HG03432 (cell line): ENCODE measurements at regions not wholly inside any gene's neighbourhood (a gene's known extent, or its start where the extent isn't known, plus 50 kb on each side); places are given as distances from the start of the nearest gene placed in this dataset.

Source experiments
- ATAC-seq: cut with Tn5 transposase; IDR thresholded peaks from one replicate; pipeline ENCODE4 v1.9.1; 2021; ENCODE audit warnings: mild to moderate bottlenecking, moderate library complexity; ENCODE audit not compliant: unreplicated experiment

DNA sequence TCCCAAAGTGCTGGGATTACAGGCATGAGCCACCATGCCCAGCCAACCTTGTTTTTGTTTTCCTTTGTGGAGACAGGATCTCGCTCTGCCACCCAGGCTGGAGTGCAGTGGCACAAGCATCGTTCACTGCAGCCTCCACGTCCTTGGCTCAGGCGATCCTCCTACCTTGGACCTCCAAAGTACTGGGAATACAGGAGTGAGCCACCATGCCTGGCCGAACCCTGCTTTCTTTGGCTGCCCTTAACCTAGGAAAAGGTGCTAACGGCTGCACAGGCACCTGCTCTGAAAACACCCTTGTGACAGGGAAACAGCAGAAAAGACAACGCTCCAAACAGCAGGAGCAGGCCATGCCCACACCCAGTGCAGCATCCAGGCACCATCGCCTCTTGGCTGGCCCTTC is 71.9 kb downstream of the OAT start:
- ATAC-seq, result no peak

DNA sequence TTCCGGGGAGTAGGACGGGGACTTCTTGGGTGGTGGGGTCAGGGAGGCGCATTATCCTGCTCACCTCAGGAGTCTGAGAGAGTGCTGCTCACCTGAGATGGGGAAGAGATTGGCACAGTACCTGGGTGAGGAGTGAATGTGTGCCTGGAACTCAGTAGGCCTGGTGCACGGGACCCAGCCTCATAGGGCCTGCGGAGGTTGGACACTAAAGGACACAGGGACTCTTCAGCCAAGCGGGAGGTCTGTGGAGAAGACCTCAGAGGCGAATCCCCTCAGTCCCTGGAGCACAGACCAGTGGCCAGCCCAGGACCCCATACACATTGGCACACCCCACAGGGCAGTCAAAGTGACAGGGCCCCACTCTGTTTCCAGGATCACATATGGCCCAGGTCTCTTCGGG is 73.2 kb downstream of the OAT start:
- ATAC-seq, result no peak

GRCh38 chr10:124344931-124345330 is 73.8 kb downstream of the OAT start:
- no peak for ATAC-seq

DNA sequence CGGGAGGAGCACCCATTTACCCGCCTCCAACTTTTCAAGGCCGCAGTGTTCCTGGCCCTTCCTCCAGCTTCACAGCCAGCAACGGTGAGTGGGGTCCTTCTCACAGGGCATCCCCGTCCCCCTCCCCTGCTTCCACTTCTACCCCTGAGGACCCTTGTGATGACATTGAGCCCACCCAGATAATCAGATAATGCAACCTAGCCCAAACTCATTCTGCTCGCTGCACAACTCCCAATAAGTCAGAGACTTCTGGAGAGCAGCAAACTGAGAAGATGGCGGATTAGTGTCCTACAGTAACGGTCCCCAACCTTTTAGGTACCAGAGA is 74.5 kb downstream of the OAT start:
- no peak for ATAC-seq

DNA sequence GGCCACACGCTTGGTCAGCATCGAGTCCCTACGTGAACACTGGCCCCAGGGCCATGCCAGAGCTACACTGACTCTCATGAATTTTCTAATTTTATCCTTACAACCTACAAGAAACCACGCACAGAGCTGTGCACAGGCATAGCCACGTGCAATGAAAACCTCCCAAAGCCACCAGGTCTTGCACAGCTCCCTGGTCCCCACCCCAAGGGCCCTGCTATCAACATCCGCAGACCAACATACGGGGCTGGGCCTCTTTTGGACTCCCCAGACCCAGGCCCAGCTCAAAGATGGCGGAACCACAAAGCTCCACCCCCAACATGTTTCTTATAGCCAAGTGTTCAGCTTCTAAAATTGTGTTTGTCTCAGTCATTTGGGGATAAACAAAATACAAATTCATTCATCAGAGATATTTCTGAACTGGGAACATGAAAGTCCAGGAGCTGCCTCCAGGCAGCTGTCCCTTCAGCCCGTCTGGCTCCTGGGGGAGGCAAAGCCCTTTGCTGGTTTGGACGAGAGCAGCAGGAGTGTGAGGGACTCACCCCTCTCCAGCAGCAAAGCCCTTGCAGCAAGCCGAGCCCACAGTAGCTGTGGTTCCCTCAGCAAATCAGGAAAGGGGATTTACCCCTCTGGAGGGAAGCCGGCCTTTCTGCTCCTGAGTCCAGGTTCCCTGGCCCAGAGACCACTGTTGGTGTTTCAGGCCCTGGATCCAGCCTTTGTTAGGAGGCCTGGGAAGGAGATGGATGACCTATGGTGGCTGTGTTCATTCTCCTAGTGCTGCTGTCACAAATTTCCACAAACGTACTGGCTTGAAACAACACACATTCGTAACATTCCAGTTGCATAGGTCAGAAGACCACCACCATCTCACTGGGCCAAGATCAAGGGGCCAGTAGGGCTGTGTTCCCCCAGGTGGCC is 75.1 kb downstream of the OAT start:
- ATAC-seq, result no peak

GRCh38 chr10:124342821-124343170 is 75.9 kb downstream of the OAT start:
- no peak for ATAC-seq

DNA sequence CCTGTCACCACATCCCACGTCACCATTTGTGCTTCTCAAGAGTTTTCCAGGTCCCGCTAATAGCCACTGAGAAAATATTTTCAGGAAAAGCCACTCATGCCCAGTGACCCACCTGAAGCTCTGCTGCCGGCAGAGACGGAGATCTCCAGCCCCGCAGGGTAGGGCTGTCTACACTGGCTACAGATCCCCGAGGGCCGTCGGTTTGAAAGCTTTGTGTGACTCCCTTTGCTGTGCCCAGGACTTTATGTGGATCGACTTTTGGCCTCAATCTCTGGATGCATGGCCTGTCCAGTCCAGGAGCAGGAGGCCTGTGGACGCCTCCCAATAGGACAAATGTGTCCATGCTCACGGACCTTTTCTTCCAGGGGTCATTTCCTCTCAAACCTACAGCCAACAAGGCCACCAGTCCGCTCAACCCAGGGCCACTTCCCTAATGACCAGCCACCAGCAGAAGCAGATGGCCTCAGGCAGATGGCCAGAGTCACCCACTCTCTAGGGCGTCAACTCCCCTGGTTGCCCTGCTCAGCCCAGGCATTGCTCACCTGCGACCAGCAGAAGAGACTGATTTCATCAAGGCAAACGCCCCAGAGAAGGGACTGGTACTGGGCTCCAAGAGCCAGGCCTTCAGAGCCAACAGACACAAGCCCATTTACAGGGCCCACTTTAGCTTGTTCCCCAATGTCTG is 76.4 kb downstream of the OAT start:
- no peak for ATAC-seq

- ATAC-seq, result no peak
Observed at GRCh38 chr10:124341768-124342135, 77.0 kb downstream of the OAT start.

DNA sequence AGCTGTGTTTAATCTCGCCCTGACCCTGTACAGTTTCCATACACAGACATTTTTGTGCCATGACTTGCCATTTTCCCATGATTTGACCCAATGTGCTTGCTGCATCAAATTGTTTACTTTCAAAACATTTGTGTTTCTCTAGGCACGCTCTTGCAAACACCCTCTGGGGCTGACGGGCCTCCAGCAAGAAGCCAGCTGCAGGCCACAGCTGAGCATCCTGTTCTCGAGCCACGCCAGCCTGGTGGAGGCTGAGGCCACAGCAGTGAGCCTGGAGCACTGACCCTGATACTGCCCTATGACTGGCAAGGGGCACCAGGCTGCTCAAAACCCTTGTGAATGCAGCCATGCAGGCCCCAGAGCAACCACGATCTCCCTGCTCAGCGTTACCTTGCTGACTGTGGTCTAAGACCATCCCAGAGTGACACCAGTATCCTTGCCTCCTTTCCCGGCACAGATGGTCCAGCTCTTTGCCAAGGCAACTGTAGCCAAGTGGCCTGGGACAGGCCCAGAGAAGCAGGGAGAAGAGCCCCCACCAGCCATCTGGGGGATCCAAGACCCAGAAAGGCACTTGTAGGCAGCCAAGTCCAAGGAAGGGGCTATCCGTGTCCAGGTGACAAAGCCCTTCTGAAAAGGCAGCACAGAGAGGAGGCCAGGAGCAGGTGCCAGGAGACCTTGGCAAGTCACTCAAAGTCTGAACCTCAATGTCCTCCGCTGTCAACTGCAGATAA is 78.5 kb downstream of the OAT start:
- ATAC-seq, result no peak

GRCh38 chr10:124339119-124340032 is 79.3 kb downstream of the OAT start:
- no peak for ATAC-seq

DNA sequence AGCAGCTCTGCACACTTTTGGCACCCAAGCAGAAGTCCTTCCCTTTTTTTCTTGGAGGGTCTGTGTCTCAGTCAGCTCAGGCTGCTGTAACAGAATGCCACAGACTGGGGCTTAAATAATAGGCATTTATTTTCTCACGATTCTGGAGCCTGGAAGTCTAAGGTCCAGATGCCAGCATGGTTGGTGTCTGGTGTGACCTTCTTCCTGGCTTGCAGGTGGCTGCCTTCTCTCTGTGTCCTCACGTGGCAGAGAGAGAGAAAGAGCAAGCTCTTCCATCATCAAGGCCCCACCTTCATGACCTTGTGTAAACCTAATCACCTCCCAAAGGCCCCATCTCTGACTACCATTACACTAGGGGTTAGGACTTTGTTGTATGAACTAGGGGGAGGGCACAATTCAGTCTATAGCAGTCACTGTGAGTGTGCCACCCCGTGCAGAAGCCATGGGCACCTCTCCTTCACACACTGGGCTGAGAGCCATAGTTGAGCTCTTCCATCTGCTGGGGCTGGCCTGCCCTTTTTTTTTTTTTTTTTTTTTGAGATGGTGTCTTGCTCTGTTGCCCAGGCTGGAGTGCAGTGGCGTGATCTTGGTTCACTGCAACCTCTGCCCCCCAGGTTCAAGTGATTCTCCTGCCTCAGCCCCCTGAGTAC is 80.3 kb downstream of the OAT start:
- ATAC-seq, result no peak

GRCh38 chr10:124336186-124336585 is 82.5 kb downstream of the OAT start:
- no peak for ATAC-seq

- no peak for ATAC-seq
Observed at GRCh38 chr10:124333931-124334330, 84.8 kb downstream of the OAT start.

DNA sequence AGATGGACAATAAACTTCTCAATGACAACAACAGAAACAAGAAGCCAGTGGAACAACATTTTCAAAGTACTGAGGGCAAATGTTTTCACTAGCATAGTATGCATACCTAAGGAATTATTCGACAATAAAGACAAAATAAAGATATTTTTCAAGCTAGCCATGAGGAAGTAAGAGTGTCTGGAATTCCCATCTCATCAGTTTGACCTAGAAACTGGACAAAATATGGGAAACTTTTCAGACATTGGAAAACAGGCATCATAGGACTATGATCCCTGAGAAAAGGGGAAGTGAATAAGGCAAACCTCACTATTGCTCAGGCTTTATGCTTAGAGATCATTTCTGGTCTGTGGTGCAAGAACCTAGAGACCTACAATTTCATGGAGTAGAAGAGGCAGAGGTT is 86.3 kb downstream of the OAT start:
- no peak for ATAC-seq

GRCh38 chr10:124329941-124330340 is 88.8 kb downstream of the OAT start:
- ATAC-seq, result no peak

DNA sequence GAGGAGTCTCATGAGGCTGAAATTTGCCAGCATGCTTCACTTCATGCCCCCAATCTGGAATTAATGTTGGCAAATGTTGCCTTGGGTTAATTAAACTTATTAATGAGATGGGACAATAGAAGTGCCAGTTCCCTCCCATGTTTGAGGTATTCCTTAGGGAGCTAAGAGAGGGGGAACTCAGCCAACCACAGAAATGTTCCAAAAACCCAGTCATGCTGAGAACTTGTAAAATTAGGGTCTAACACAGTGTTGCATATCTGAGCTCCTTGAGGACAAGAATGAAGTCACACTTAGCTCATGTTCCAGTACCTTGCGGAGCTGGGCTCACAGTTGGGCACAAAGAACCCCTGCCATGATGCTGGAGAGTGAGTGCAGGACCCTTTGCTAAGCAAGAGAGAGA is 89.4 kb downstream of the OAT start:
- no peak for ATAC-seq

GRCh38 chr10:124328477-124329220 is 90.1 kb downstream of the OAT start:
- ATAC-seq, result no peak

- ATAC-seq, result no peak
Observed at GRCh38 chr10:124325998-124326636, 92.6 kb downstream of the OAT start.

- ATAC-seq, result no peak
Observed at GRCh38 chr10:124325633-124325914, 93.1 kb downstream of the OAT start.
